ENCODE measurements at regions not wholly inside any gene's neighbourhood (a gene's known extent, or its start where the extent isn't known, plus 50 kb on each side); places are given as distances from the start of the nearest gene placed in this dataset.

DNA sequence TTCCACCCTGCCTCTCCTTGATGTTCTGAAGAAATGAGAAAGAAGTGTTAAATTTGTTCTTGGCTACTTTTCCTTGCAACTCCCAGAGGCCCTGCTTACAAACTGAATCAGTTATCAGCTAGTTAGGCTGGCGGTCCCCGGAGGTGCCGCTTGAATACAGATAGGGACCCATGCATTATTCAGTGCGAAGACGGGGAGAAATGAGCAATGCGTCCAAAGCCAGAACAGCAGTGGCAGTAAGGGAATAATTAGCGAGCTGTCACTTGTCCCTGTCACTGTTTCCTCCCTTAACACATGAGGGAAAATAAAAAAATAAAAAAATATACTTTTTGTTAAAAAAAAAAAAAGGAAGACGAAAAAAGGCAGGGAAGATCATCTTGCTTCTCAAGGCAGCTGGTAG, 528.1 kb downstream of the MN1 start:
- TF ChIP-seq CSDC2 (CRISPR knock-in tag; IDR thresholded peaks at IDR 0.05) (no peak), TSHZ2 (CRISPR knock-in tag; IDR thresholded peaks at IDR 0.05) (no peak), GLIS3 (CRISPR knock-in tag; IDR thresholded peaks at IDR 0.05) (no peak), ARNTL (CRISPR knock-in tag; IDR thresholded peaks at IDR 0.05; ENCODE audit: borderline replicate concordance, low read depth) (no peak), OSR1 (CRISPR knock-in tag; IDR thresholded peaks at IDR 0.05) (no peak)
- no peak for ATAC-seq

- ATAC-seq = no peak
- TF ChIP-seq TOX (CRISPR knock-in tag; IDR thresholded peaks at IDR 0.05; ENCODE audit: borderline replicate concordance) (no peak), ZFP30 (CRISPR knock-in tag; IDR thresholded peaks at IDR 0.05) (no peak), TSHZ2 (CRISPR knock-in tag; IDR thresholded peaks at IDR 0.05) (no peak), CSRNP3 (CRISPR knock-in tag; IDR thresholded peaks at IDR 0.05) (no peak), PPARA (CRISPR knock-in tag; IDR thresholded peaks at IDR 0.05; ENCODE audit: borderline replicate concordance) (no peak), RARB (CRISPR knock-in tag; IDR thresholded peaks at IDR 0.05) (no peak), ZNF8 (CRISPR knock-in tag; IDR thresholded peaks at IDR 0.05) (no peak), POU6F1 (CRISPR knock-in tag; IDR thresholded peaks at IDR 0.05; ENCODE audit: borderline replicate concordance, low read depth) (no peak), ARNTL (CRISPR knock-in tag; IDR thresholded peaks at IDR 0.05; ENCODE audit: borderline replicate concordance, low read depth) (no peak), ESRRG (CRISPR knock-in tag; IDR thresholded peaks at IDR 0.05) (no peak), BACH2 (CRISPR knock-in tag; IDR thresholded peaks at IDR 0.05; ENCODE audit: borderline replicate concordance) (no peak), ZNF70 (CRISPR knock-in tag; IDR thresholded peaks at IDR 0.05) (no peak)
- TF ChIP-seq, protein P1, sequence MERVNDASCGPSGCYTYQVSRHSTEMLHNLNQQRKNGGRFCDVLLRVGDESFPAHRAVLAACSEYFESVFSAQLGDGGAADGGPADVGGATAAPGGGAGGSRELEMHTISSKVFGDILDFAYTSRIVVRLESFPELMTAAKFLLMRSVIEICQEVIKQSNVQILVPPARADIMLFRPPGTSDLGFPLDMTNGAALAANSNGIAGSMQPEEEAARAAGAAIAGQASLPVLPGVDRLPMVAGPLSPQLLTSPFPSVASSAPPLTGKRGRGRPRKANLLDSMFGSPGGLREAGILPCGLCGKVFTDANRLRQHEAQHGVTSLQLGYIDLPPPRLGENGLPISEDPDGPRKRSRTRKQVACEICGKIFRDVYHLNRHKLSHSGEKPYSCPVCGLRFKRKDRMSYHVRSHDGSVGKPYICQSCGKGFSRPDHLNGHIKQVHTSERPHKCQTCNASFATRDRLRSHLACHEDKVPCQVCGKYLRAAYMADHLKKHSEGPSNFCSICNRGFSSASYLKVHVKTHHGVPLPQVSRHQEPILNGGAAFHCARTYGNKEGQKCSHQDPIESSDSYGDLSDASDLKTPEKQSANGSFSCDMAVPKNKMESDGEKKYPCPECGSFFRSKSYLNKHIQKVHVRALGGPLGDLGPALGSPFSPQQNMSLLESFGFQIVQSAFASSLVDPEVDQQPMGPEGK (CRISPR knock-in tag; IDR thresholded peaks at IDR 0.05; ENCODE audit: borderline replicate concordance) = no peak
- TF ChIP-seq, protein P2, sequence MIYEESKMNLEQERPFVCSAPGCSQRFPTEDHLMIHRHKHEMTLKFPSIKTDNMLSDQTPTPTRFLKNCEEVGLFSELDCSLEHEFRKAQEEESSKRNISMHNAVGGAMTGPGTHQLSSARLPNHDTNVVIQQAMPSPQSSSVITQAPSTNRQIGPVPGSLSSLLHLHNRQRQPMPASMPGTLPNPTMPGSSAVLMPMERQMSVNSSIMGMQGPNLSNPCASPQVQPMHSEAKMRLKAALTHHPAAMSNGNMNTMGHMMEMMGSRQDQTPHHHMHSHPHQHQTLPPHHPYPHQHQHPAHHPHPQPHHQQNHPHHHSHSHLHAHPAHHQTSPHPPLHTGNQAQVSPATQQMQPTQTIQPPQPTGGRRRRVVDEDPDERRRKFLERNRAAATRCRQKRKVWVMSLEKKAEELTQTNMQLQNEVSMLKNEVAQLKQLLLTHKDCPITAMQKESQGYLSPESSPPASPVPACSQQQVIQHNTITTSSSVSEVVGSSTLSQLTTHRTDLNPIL (CRISPR knock-in tag; IDR thresholded peaks at IDR 0.05; ENCODE audit: low read depth) = no peak
These were observed 527.7 kb downstream of the MN1 start for GRCh38 chr22:27273853-27274252.
